ENCODE measurements at regions not wholly inside any gene's neighbourhood (a gene's known extent, or its start where the extent isn't known, plus 50 kb on each side); places are given as distances from the start of the nearest gene placed in this dataset.

GRCh38 chr11:86185381-86185750 lies 59.2 kb upstream of the EED start:
- 80 to 87% methylated on average over 2 of the region's 2 CpGs for WGBS, 2 donors
- TF ChIP-seq CTCF (IDR thresholded peaks at IDR 0.05) (no peak), EP300 (IDR thresholded peaks at IDR 0.05) (no peak), POLR2A (IDR thresholded peaks at IDR 0.05) (no peak), POLR2AphosphoS5 (IDR thresholded peaks at IDR 0.05) (no peak)

GRCh38 chr11:86184728-86185380 lies 59.7 kb upstream of the EED start:
- DNase-seq (no peak), ATAC-seq (ENCODE audit: low FRiP score in 2 of 2) (peak in 1 of 2 donors; percentile 56)
- TF ChIP-seq CTCF (IDR thresholded peaks at IDR 0.05) (no peak), POLR2AphosphoS5 (IDR thresholded peaks at IDR 0.05) (no peak), POLR2A (IDR thresholded peaks at IDR 0.05) (no peak), EP300 (IDR thresholded peaks at IDR 0.05) (no peak)
- peaks cover 0 to 4% (median under 1%) of the 10 kb centered on the region in 4 donors for H3K4me1 ChIP-seq
- 80 to 87% methylated on average over 5 of the region's 5 CpGs for WGBS, 2 donors
- no peaks in the 10 kb centered on the region for H3K36me3 ChIP-seq
- no peaks in the 10 kb centered on the region for H3K27me3 ChIP-seq
- H3K27ac ChIP-seq: no peak overlapping the region
- no peak overlapping the region for H3K4me3 ChIP-seq
- no peaks in the 10 kb centered on the region for H3K9me3 ChIP-seq

More at GRCh38 chr11:86185381-86185750, 59.2 kb upstream of the EED start:
- DNase-seq (no peak), ATAC-seq (ENCODE audit: low FRiP score in 2 of 2) (no peak)
- Histone ChIP-seq H3K4me3 (no peak overlapping the region), H3K36me3 (no peaks in the 10 kb centered on the region), H3K27ac (no peak overlapping the region), H3K9me3 (no peaks in the 10 kb centered on the region), H3K4me1 (peaks cover 0 to 4% (median under 1%) of the 10 kb centered on the region in 4 donors), H3K27me3 (no peaks in the 10 kb centered on the region)

GRCh38 chr11:86183694-86184093 lies 60.9 kb upstream of the EED start:
- ATAC-seq (ENCODE audit: low FRiP score in 2 of 2): no peak
- WGBS, 2 donors: 67 to 74% methylated on average over 2 of the region's 2 CpGs
- TF ChIP-seq POLR2A (IDR thresholded peaks at IDR 0.05) (no peak), CTCF (IDR thresholded peaks at IDR 0.05) (no peak), EP300 (IDR thresholded peaks at IDR 0.05) (no peak), POLR2AphosphoS5 (IDR thresholded peaks at IDR 0.05) (no peak)

GRCh38 chr11:86182976-86183584 lies 61.5 kb upstream of the EED start:
- DNase-seq (peak in 1 of 2 donors; percentile 56), ATAC-seq (ENCODE audit: low FRiP score in 2 of 2) (peak in 1 of 2 donors; percentile 45)
- Histone ChIP-seq H3K27ac (no peak overlapping the region), H3K4me3 (no peak overlapping the region), H3K4me1 (peaks cover 0 to 5% (median 3%) of the 10 kb centered on the region in 4 donors), H3K9me3 (no peaks in the 10 kb centered on the region), H3K27me3 (no peaks in the 10 kb centered on the region), H3K36me3 (no peaks in the 10 kb centered on the region)
- TF ChIP-seq POLR2AphosphoS5 (IDR thresholded peaks at IDR 0.05): no peak
- TF ChIP-seq CTCF (IDR thresholded peaks at IDR 0.05): no peak
- TF ChIP-seq EP300 (IDR thresholded peaks at IDR 0.05): no peak
- no peak for TF ChIP-seq POLR2A (IDR thresholded peaks at IDR 0.05)
- 59 to 63% methylated on average over 8 of the region's 8 CpGs for WGBS, 2 donors

More at GRCh38 chr11:86183694-86184093, 60.9 kb upstream of the EED start:
- Histone ChIP-seq H3K36me3 (no peaks in the 10 kb centered on the region), H3K9me3 (no peaks in the 10 kb centered on the region), H3K4me1 (peaks cover 0 to 4% (median 2%) of the 10 kb centered on the region in 4 donors), H3K4me3 (no peak overlapping the region), H3K27ac (no peak overlapping the region), H3K27me3 (no peaks in the 10 kb centered on the region)
- DNase-seq: no peak

All from upper lobe of left lung (tissue), 6 donors.